ENCODE measurements at regions not wholly inside any gene's neighbourhood (a gene's known extent, or its start where the extent isn't known, plus 50 kb on each side); places are given as distances from the start of the nearest gene placed in this dataset.

GRCh38 chr12:74728006-74728405 lies 190.4 kb downstream of the ATXN7L3B start:
- TF ChIP-seq ZC3H10 (CRISPR knock-in tag; IDR thresholded peaks at IDR 0.05) (no peak), ZNF565 (CRISPR knock-in tag; conservative IDR thresholded peaks at IDR 0.05; ENCODE audit: low read depth) (no peak), BACH2 (CRISPR knock-in tag; IDR thresholded peaks at IDR 0.05; ENCODE audit: borderline replicate concordance) (no peak), SNAI2 (CRISPR knock-in tag; IDR thresholded peaks at IDR 0.05) (no peak), ISL1 (CRISPR knock-in tag; IDR thresholded peaks at IDR 0.05) (no peak), PATZ1 (CRISPR knock-in tag; IDR thresholded peaks at IDR 0.05; ENCODE audit: borderline replicate concordance) (no peak), CSDC2 (CRISPR knock-in tag; IDR thresholded peaks at IDR 0.05) (no peak), ZFP3 (CRISPR knock-in tag; IDR thresholded peaks at IDR 0.05) (no peak), GLIS3 (CRISPR knock-in tag; IDR thresholded peaks at IDR 0.05) (no peak), POU6F1 (CRISPR knock-in tag; IDR thresholded peaks at IDR 0.05; ENCODE audit: borderline replicate concordance, low read depth) (no peak), CREB5 (CRISPR knock-in tag; IDR thresholded peaks at IDR 0.05; ENCODE audit: low read depth) (no peak), OSR1 (CRISPR knock-in tag; IDR thresholded peaks at IDR 0.05) (no peak), ZFP30 (CRISPR knock-in tag; IDR thresholded peaks at IDR 0.05) (no peak), CSRNP3 (CRISPR knock-in tag; IDR thresholded peaks at IDR 0.05) (no peak), TCF4 (CRISPR knock-in tag; IDR thresholded peaks at IDR 0.05; ENCODE audit: borderline replicate concordance) (no peak), TSHZ2 (CRISPR knock-in tag; IDR thresholded peaks at IDR 0.05) (no peak)

GRCh38 chr12:74732164-74732784 lies 194.6 kb downstream of the ATXN7L3B start:
- no peak for TF ChIP-seq POU6F1 (CRISPR knock-in tag; IDR thresholded peaks at IDR 0.05; ENCODE audit: borderline replicate concordance, low read depth)
- no peak for TF ChIP-seq ESRRG (CRISPR knock-in tag; IDR thresholded peaks at IDR 0.05)
- no peak for TF ChIP-seq SNAI2 (CRISPR knock-in tag; IDR thresholded peaks at IDR 0.05)
- TF ChIP-seq ARNTL (CRISPR knock-in tag; IDR thresholded peaks at IDR 0.05; ENCODE audit: borderline replicate concordance, low read depth) = no peak
- TF ChIP-seq TOX (CRISPR knock-in tag; IDR thresholded peaks at IDR 0.05; ENCODE audit: borderline replicate concordance) = no peak
- no peak for TF ChIP-seq CREB5 (CRISPR knock-in tag; IDR thresholded peaks at IDR 0.05; ENCODE audit: low read depth)
- no peak for TF ChIP-seq PATZ1 (CRISPR knock-in tag; IDR thresholded peaks at IDR 0.05; ENCODE audit: borderline replicate concordance)
- TF ChIP-seq ZNF70 (CRISPR knock-in tag; IDR thresholded peaks at IDR 0.05) = no peak
- no peak for TF ChIP-seq CSRNP3 (CRISPR knock-in tag; IDR thresholded peaks at IDR 0.05)
- TF ChIP-seq ZNF8 (CRISPR knock-in tag; IDR thresholded peaks at IDR 0.05) = no peak
- no peak for TF ChIP-seq ZNF565 (CRISPR knock-in tag; conservative IDR thresholded peaks at IDR 0.05; ENCODE audit: low read depth)
- no peak for TF ChIP-seq RARB (CRISPR knock-in tag; IDR thresholded peaks at IDR 0.05)
- no peak for TF ChIP-seq GLIS3 (CRISPR knock-in tag; IDR thresholded peaks at IDR 0.05)
- TF ChIP-seq ZC3H10 (CRISPR knock-in tag; IDR thresholded peaks at IDR 0.05) = no peak
- TF ChIP-seq TCF4 (CRISPR knock-in tag; IDR thresholded peaks at IDR 0.05; ENCODE audit: borderline replicate concordance) = no peak
- no peak for TF ChIP-seq BACH2 (CRISPR knock-in tag; IDR thresholded peaks at IDR 0.05; ENCODE audit: borderline replicate concordance)
- TF ChIP-seq CSDC2 (CRISPR knock-in tag; IDR thresholded peaks at IDR 0.05) = no peak
- ATAC-seq = no peak

More at GRCh38 chr12:74728006-74728405, 190.4 kb downstream of the ATXN7L3B start:
- no peak for ATAC-seq
